ENCODE measurements at regions not wholly inside any gene's neighbourhood (a gene's known extent, or its start where the extent isn't known, plus 50 kb on each side); places are given as distances from the start of the nearest gene placed in this dataset.
"Not testable (repeated sequence)": the region's sequence is repeated elsewhere in the genome, so short reads cannot be mapped to it uniquely, and the experiment has no call there.

GRCh38 chr21:5065240-5066211 is 5455.9 kb upstream of the TPTE start:
- H3K27ac Mint-ChIP-seq (ENCODE audit: unreplicated experiment); H3K4me1 Mint-ChIP-seq (ENCODE audit: low read depth, unreplicated experiment); H3K36me3 Mint-ChIP-seq (ENCODE audit: insufficient read depth, unreplicated experiment); intact Hi-C loops (cut with micrococcal nuclease; ENCODE audit: unreplicated experiment); H3K9me3 Mint-ChIP-seq (ENCODE audit: low read depth, unreplicated experiment); H3K4me3 Mint-ChIP-seq (ENCODE audit: low read depth, unreplicated experiment); DNase-seq; H3K27me3 Mint-ChIP-seq (ENCODE audit: unreplicated experiment); BruUV-seq (replicated peaks); CTCF ChIA-PET: not testable (repeated sequence)

DNA sequence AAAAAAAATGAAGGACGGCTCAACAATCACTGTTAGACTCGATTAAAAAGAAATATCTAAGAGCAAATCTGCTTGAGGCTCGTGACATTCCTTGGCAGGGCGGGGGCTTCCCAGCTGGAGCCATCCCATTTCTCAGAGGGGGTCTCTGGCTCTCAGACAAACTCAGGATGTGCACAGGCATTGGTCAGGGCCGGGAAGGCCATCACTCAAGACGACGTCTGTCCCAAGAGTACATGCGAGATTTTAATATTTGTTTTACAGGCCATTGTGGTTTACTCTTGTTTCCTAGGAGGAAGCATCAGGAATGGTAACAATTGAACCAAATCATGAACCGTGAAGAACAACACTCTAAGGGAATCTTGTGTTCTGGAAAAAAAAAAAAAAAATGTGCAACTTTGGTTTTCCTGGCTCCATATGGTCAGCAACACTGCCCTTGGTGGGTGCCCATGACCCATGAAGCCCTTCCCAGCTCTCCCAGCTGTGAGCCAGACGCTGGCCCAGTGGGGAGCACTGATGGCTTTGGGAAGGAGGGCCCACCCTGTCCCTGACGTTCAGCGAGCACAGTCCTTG is 5454.6 kb upstream of the TPTE start:
- BruUV-seq (replicated peaks); H3K27me3 Mint-ChIP-seq (ENCODE audit: unreplicated experiment); H3K36me3 Mint-ChIP-seq (ENCODE audit: insufficient read depth, unreplicated experiment); H3K27ac Mint-ChIP-seq (ENCODE audit: unreplicated experiment); H3K4me3 Mint-ChIP-seq (ENCODE audit: low read depth, unreplicated experiment); CTCF ChIA-PET; H3K9me3 Mint-ChIP-seq (ENCODE audit: low read depth, unreplicated experiment); H3K4me1 Mint-ChIP-seq (ENCODE audit: low read depth, unreplicated experiment); intact Hi-C loops (cut with micrococcal nuclease; ENCODE audit: unreplicated experiment); DNase-seq: not testable (repeated sequence)

GRCh38 chr21:5067326-5068048 is 5453.9 kb upstream of the TPTE start:
- H3K4me1 Mint-ChIP-seq (ENCODE audit: low read depth, unreplicated experiment); H3K27me3 Mint-ChIP-seq (ENCODE audit: unreplicated experiment); DNase-seq; intact Hi-C loops (cut with micrococcal nuclease; ENCODE audit: unreplicated experiment); H3K27ac Mint-ChIP-seq (ENCODE audit: unreplicated experiment); H3K4me3 Mint-ChIP-seq (ENCODE audit: low read depth, unreplicated experiment); H3K36me3 Mint-ChIP-seq (ENCODE audit: insufficient read depth, unreplicated experiment); H3K9me3 Mint-ChIP-seq (ENCODE audit: low read depth, unreplicated experiment); BruUV-seq (replicated peaks); CTCF ChIA-PET: not testable (repeated sequence)

DNA sequence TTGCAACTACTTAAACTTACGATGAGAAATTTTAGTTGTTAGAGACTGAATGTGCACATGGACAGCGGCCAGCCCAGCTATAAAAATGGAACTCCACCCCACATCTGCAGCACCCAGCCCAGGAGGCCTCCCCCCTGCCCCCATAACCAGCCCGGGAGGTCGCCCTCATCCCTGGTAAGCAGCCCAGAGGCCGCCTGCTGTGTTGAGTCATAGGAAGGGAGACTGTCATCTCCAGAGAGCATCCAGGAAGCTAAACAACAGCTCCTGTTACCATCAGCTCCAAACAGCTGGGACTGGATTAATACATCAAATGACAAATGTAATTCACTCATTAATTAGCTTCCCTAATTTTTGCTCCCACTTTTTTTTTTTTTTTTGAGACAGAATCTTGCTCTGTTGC is 5452.7 kb upstream of the TPTE start:
- H3K4me1 Mint-ChIP-seq (ENCODE audit: low read depth, unreplicated experiment); CTCF ChIA-PET; H3K4me3 Mint-ChIP-seq (ENCODE audit: low read depth, unreplicated experiment); BruUV-seq (replicated peaks); H3K27ac Mint-ChIP-seq (ENCODE audit: unreplicated experiment); H3K36me3 Mint-ChIP-seq (ENCODE audit: insufficient read depth, unreplicated experiment); H3K27me3 Mint-ChIP-seq (ENCODE audit: unreplicated experiment); intact Hi-C loops (cut with micrococcal nuclease; ENCODE audit: unreplicated experiment); H3K9me3 Mint-ChIP-seq (ENCODE audit: low read depth, unreplicated experiment); DNase-seq: not testable (repeated sequence)

DNA sequence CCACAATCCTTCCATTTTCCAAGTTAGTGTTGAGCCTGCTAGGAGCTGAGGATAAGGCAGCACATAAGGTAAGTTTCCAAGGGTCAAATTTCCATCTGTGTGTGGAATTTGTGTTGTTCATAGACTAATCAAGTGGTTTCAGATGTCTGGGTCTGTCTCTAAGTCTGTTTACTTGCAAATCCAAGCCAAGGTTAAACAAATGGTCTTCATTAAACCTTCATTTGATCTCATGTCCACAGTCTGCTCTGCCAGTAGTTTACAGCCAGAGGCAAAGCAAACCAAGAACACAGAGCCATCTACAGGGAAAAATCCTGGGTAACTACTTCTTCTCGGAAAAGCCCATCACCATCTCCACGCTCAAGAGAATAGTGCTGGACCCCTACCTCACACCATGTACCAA is 5450.2 kb upstream of the TPTE start:
- intact Hi-C loops (cut with micrococcal nuclease; ENCODE audit: unreplicated experiment); CTCF ChIA-PET; H3K27me3 Mint-ChIP-seq (ENCODE audit: unreplicated experiment); H3K4me1 Mint-ChIP-seq (ENCODE audit: low read depth, unreplicated experiment); H3K36me3 Mint-ChIP-seq (ENCODE audit: insufficient read depth, unreplicated experiment); DNase-seq; H3K9me3 Mint-ChIP-seq (ENCODE audit: low read depth, unreplicated experiment); H3K27ac Mint-ChIP-seq (ENCODE audit: unreplicated experiment); BruUV-seq (replicated peaks); H3K4me3 Mint-ChIP-seq (ENCODE audit: low read depth, unreplicated experiment): not testable (repeated sequence)

DNA sequence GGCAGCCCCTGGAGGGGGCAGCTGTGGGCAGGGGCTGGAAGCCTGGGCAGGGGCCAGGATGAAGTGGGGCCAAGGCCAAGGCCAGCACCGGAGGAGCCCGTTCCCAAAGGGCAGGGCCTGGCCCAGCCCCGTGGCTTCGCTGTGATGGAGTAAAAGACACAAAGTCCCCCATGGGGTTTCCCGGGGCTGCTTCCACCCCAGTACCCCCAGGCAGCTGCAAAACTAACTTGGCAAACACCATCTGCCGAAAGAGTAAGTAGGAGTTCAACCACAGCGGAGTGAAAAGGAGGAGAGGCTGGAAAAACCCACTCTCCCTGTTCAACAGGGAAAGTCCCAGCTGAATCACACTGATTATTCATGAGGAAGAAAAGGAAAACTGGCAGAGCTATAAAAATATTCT is 5444.5 kb upstream of the TPTE start:
- H3K36me3 Mint-ChIP-seq (ENCODE audit: insufficient read depth, unreplicated experiment); DNase-seq; H3K4me3 Mint-ChIP-seq (ENCODE audit: low read depth, unreplicated experiment); H3K27ac Mint-ChIP-seq (ENCODE audit: unreplicated experiment); H3K27me3 Mint-ChIP-seq (ENCODE audit: unreplicated experiment); H3K9me3 Mint-ChIP-seq (ENCODE audit: low read depth, unreplicated experiment); BruUV-seq (replicated peaks); CTCF ChIA-PET; H3K4me1 Mint-ChIP-seq (ENCODE audit: low read depth, unreplicated experiment); intact Hi-C loops (cut with micrococcal nuclease; ENCODE audit: unreplicated experiment): not testable (repeated sequence)

- CTCF ChIA-PET; H3K27ac Mint-ChIP-seq (ENCODE audit: unreplicated experiment); DNase-seq; H3K9me3 Mint-ChIP-seq (ENCODE audit: low read depth, unreplicated experiment); BruUV-seq (replicated peaks); intact Hi-C loops (cut with micrococcal nuclease; ENCODE audit: unreplicated experiment); H3K4me3 Mint-ChIP-seq (ENCODE audit: low read depth, unreplicated experiment); H3K27me3 Mint-ChIP-seq (ENCODE audit: unreplicated experiment); H3K4me1 Mint-ChIP-seq (ENCODE audit: low read depth, unreplicated experiment); H3K36me3 Mint-ChIP-seq (ENCODE audit: insufficient read depth, unreplicated experiment): not testable (repeated sequence)
These were observed 5442.0 kb upstream of the TPTE start for GRCh38 chr21:5079361-5079760.

- H3K9me3 Mint-ChIP-seq (ENCODE audit: low read depth, unreplicated experiment); intact Hi-C loops (cut with micrococcal nuclease; ENCODE audit: unreplicated experiment); H3K4me1 Mint-ChIP-seq (ENCODE audit: low read depth, unreplicated experiment): not testable (repeated sequence)
These were observed 5441.4 kb upstream of the TPTE start for GRCh38 chr21:5080015-5080414.

DNA sequence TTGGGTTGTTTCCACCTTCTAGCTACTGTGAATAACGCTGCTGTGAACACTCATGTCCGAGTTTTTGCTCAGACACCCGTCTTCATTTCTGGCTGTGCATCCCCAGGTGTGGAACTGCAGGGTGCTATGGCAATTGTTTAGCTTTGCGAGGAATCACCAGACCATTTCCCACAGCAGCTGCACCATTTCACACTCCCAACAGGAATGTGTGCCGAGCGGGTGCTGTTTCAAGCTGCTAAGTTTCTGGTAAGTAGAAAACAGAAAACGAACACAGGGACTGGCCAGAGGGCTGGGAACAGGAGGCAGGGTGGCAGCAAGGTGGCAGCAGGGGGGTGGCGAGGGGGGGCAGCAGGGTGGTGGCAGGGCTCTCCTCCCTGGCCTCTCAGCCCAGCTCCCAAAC is 5437.1 kb upstream of the TPTE start:
- H3K27me3 Mint-ChIP-seq (ENCODE audit: unreplicated experiment); H3K4me1 Mint-ChIP-seq (ENCODE audit: low read depth, unreplicated experiment); DNase-seq; BruUV-seq (replicated peaks); H3K36me3 Mint-ChIP-seq (ENCODE audit: insufficient read depth, unreplicated experiment); H3K4me3 Mint-ChIP-seq (ENCODE audit: low read depth, unreplicated experiment); H3K27ac Mint-ChIP-seq (ENCODE audit: unreplicated experiment); H3K9me3 Mint-ChIP-seq (ENCODE audit: low read depth, unreplicated experiment); CTCF ChIA-PET; intact Hi-C loops (cut with micrococcal nuclease; ENCODE audit: unreplicated experiment): not testable (repeated sequence)

More at GRCh38 chr21:5080015-5080414, 5441.4 kb upstream of the TPTE start:
- H3K27me3 Mint-ChIP-seq (ENCODE audit: unreplicated experiment); H3K36me3 Mint-ChIP-seq (ENCODE audit: insufficient read depth, unreplicated experiment); H3K27ac Mint-ChIP-seq (ENCODE audit: unreplicated experiment); H3K4me3 Mint-ChIP-seq (ENCODE audit: low read depth, unreplicated experiment); CTCF ChIA-PET; BruUV-seq (replicated peaks); DNase-seq: not testable (repeated sequence)

DNA sequence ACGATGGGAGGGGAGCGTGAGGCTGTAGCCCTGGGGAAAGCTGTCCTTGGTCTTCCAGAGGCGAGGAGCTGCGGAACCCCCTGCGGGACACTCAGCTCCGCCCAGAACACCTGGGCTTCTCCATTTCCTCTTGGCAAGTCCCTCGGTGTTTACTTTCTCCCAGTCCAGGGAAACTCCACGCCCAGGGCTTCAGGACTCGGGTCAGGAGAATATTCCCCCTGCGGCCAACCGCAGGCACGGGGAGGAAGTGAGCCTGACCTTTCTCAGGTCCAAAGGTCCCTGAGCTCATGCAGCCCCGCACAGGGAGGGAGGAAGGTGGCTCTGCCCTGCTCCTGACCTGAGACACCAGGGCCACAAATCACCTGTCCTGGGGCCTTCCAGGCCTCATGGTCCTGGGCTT is 5435.9 kb upstream of the TPTE start:
- BruUV-seq (replicated peaks); H3K9me3 Mint-ChIP-seq (ENCODE audit: low read depth, unreplicated experiment); DNase-seq; H3K4me1 Mint-ChIP-seq (ENCODE audit: low read depth, unreplicated experiment); H3K27ac Mint-ChIP-seq (ENCODE audit: unreplicated experiment); H3K27me3 Mint-ChIP-seq (ENCODE audit: unreplicated experiment); H3K4me3 Mint-ChIP-seq (ENCODE audit: low read depth, unreplicated experiment); CTCF ChIA-PET; intact Hi-C loops (cut with micrococcal nuclease; ENCODE audit: unreplicated experiment); H3K36me3 Mint-ChIP-seq (ENCODE audit: insufficient read depth, unreplicated experiment): not testable (repeated sequence)

All from Calu3 (cell line).